ENCODE measurements at regions not wholly inside any gene's neighbourhood (a gene's known extent, or its start where the extent isn't known, plus 50 kb on each side); places are given as distances from the start of the nearest gene placed in this dataset.

DNA sequence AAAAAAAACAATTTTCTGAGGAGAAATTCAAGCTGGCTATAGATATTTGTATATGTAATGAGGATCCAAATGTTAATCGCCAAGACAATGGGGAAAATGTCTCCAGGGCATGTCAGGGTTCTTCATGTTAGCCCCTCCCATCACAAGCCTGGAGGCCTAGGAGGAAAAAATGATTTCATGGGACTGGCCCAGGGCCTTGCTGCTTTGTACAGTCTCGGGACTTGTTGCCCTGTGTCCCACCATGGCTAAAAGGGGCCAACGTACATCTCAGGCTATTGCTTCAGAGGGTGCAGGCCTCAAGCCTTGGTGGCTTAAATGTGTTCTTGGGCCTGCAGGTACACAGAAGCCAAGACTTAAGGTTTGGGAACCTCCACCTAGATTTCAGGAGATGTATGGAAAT, 62.1 kb upstream of the SLC5A12 start:
- no peak overlapping the region for H3K27ac Mint-ChIP-seq
- TF ChIP-seq, protein P1, sequence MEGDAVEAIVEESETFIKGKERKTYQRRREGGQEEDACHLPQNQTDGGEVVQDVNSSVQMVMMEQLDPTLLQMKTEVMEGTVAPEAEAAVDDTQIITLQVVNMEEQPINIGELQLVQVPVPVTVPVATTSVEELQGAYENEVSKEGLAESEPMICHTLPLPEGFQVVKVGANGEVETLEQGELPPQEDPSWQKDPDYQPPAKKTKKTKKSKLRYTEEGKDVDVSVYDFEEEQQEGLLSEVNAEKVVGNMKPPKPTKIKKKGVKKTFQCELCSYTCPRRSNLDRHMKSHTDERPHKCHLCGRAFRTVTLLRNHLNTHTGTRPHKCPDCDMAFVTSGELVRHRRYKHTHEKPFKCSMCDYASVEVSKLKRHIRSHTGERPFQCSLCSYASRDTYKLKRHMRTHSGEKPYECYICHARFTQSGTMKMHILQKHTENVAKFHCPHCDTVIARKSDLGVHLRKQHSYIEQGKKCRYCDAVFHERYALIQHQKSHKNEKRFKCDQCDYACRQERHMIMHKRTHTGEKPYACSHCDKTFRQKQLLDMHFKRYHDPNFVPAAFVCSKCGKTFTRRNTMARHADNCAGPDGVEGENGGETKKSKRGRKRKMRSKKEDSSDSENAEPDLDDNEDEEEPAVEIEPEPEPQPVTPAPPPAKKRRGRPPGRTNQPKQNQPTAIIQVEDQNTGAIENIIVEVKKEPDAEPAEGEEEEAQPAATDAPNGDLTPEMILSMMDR (IDR thresholded peaks at IDR 0.05): no peak
- no peak overlapping the region for H3K4me3 Mint-ChIP-seq
- no peak for DNase-seq
- H3K9me3 Mint-ChIP-seq: peaks cover 27% of the 10 kb centered on the region
- no peaks in the 10 kb centered on the region for H3K27me3 Mint-ChIP-seq (ENCODE audit: insufficient read depth)
- H3K4me1 Mint-ChIP-seq (ENCODE audit: low read depth): peaks cover 29% of the 10 kb centered on the region
- H3K36me3 Mint-ChIP-seq (ENCODE audit: low read depth): peaks cover 16% of the 10 kb centered on the region

DNA sequence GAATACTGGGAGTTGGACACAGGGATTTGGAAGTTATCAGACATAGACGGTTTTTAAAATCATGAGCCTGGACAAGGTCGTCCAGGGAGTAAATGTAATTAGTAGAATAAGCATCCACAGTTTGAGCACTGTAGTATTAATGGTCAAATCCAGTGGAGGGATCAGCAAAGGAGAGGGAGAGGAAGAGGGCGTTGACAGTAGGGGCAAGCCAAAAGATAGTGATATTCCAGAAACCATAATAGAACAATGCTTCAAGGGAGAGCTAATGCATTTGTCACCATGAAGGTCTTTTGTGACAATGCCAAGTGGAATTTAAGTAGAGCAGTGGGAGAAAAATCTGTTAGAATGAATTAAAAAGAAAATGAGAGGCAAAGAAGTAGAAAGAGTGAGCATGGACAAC, 68.9 kb upstream of the SLC5A12 start:
- Mint-ChIP-seq H3K27ac (no peak overlapping the region), H3K36me3 (ENCODE audit: low read depth) (no peaks in the 10 kb centered on the region), H3K9me3 (peaks cover 2% of the 10 kb centered on the region; the same call in 1 of the 2 replicates), H3K4me1 (ENCODE audit: low read depth) (peaks cover 12% of the 10 kb centered on the region), H3K4me3 (no peak overlapping the region), H3K27me3 (ENCODE audit: insufficient read depth) (no peaks in the 10 kb centered on the region; the same call in 1 of the 2 replicates)
- TF ChIP-seq, protein P1 (IDR thresholded peaks at IDR 0.05): no peak
- no peak for DNase-seq

DNA sequence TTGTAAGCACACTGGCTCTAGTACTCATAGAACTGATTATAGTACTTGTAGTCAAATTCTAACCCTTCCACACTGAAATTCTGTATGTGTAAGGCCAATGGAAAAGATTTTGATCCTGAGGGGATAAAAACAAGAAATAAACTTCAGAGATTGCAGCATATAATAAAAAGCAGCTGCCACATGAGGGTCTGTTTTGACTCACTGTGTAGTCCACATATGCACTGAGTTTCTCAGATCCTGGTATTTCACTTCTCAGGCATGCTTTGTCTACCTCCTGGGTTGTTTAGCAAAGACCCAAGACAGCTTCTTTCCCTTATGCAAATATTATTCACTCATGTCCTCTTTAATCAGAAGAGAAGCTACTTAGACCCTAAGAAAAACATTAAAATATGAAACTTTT, 71.1 kb upstream of the SLC5A12 start:
- no peaks in the 10 kb centered on the region for H3K36me3 Mint-ChIP-seq (ENCODE audit: low read depth)
- TF ChIP-seq, protein P1 (IDR thresholded peaks at IDR 0.05): no peak
- no peaks in the 10 kb centered on the region for H3K9me3 Mint-ChIP-seq
- no peak for DNase-seq
- H3K27me3 Mint-ChIP-seq (ENCODE audit: insufficient read depth): no peaks in the 10 kb centered on the region; the same call in 1 of the 2 replicates
- H3K4me1 Mint-ChIP-seq (ENCODE audit: low read depth): no peaks in the 10 kb centered on the region
- no peak overlapping the region for H3K27ac Mint-ChIP-seq
- no peak overlapping the region for H3K4me3 Mint-ChIP-seq

DNA sequence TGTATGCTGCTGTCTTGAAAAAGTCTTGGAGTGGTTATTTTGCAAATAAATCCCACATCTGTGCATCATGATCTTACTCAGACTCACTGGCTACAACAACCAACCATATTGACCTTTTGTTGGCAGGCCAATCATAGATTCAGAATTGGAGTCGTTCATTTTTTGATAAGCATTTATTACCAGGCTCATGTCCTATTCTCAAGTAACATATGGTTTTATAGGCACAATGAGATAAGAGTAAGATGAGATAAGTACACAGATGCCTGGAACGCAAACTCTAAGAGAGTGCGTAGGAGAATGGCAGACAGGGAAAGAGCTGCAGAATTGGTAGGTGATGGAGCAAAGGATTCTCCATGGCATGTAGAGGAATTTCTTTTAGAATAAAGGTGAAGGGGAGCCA, 71.6 kb upstream of the SLC5A12 start:
- Mint-ChIP-seq H3K27ac (no peak overlapping the region), H3K4me1 (ENCODE audit: low read depth) (no peaks in the 10 kb centered on the region), H3K9me3 (no peaks in the 10 kb centered on the region), H3K27me3 (ENCODE audit: insufficient read depth) (no peaks in the 10 kb centered on the region; the same call in 1 of the 2 replicates), H3K36me3 (ENCODE audit: low read depth) (no peaks in the 10 kb centered on the region), H3K4me3 (no peak overlapping the region)
- no peak for DNase-seq
- TF ChIP-seq, protein P1 (IDR thresholded peaks at IDR 0.05): no peak

DNA sequence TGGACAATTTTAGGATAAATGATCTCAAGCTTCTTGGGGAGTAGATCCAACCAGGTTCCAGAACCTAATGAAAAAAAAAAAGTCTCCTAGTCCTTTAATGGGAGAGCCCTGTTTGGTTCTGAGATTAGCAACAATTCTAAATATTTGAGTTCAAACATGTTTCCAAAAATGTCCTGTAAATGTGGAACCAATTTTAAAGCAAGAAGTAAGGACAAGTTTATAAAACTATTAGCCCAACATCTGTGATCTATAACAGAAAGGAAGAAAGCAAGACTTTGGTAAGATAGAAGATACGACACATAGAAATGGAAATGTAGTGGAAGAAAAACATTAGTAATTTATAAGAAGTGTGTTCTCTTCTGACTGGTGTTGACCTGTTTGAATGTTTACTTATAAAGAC, 79.7 kb upstream of the SLC5A12 start:
- TF ChIP-seq, protein P1 (IDR thresholded peaks at IDR 0.05): no peak
- DNase-seq: no peak
- H3K36me3 Mint-ChIP-seq (ENCODE audit: low read depth): no peaks in the 10 kb centered on the region

DNA sequence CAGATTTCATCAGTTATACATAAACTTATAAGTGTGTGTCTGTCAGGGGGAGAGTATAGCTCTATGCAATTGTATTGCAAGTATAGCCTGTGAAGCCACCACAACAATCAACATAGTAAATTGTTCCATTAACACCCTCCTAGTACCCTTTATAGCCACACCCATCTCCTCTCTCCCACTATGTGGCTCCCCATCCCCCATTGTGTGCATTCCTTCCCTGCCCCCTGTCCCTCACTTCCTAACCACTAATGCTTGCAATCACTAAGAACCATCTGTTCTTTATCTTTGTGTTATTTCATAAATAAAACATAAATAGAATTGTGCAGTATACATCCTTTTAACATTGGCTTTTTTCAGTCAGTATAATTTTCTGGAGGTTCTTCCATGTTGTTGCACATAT, 83.1 kb upstream of the SLC5A12 start:
- TF ChIP-seq, protein P1 (IDR thresholded peaks at IDR 0.05): no peak
- H3K9me3 Mint-ChIP-seq: no peaks in the 10 kb centered on the region
- no peak overlapping the region for H3K27ac Mint-ChIP-seq
- DNase-seq: no peak
- H3K36me3 Mint-ChIP-seq (ENCODE audit: low read depth): no peaks in the 10 kb centered on the region
- H3K4me1 Mint-ChIP-seq (ENCODE audit: low read depth): peaks cover 25% of the 10 kb centered on the region
- no peak overlapping the region for H3K4me3 Mint-ChIP-seq
- no peaks in the 10 kb centered on the region; the same call in 1 of the 2 replicates for H3K27me3 Mint-ChIP-seq (ENCODE audit: insufficient read depth)

More for the DNA sequence above, 79.7 kb upstream of the SLC5A12 start:
- Mint-ChIP-seq H3K9me3 (no peaks in the 10 kb centered on the region), H3K27me3 (ENCODE audit: insufficient read depth) (no peaks in the 10 kb centered on the region), H3K4me1 (ENCODE audit: low read depth) (peaks cover 19% of the 10 kb centered on the region), H3K4me3 (no peak overlapping the region), H3K27ac (no peak overlapping the region)
